ENCODE measurements at regions not wholly inside any gene's neighbourhood (a gene's known extent, or its start where the extent isn't known, plus 50 kb on each side); places are given as distances from the start of the nearest gene placed in this dataset.

DNA sequence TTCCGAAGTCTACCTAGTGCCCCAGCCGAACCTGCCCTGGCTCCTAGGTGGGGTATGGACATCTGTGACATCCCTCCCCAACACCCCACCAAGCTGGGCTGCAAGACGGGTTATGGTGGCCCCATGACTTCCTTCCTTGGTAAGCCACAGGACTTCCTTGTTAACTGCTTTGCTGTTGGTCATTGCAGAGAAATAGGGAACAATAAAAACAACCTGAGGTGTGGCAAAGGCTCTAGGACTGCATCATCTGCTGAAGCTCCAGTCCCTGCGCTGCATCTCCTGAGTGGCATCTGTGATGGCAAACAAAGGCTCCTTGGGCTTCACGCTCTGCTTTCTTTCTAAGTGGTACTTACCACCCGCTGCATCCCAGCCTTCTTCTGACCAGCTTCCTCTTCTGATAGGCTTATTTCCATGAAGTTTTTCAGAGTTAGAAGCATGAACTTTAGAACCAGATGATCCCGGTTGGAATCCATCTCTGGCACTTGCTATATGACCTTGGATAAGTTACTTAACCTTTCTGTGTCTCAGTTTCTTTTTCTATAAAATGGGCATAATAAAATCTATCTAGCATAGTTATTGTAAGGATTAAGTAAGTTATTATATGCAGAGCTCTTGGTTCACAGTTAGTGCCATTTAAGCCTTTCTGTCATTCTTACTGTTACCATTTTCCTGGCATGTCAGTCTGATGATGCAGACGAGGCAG is 216.8 kb downstream of the RPS24 start:
- DNase-seq, result peak; percentile 36 to 51

DNA sequence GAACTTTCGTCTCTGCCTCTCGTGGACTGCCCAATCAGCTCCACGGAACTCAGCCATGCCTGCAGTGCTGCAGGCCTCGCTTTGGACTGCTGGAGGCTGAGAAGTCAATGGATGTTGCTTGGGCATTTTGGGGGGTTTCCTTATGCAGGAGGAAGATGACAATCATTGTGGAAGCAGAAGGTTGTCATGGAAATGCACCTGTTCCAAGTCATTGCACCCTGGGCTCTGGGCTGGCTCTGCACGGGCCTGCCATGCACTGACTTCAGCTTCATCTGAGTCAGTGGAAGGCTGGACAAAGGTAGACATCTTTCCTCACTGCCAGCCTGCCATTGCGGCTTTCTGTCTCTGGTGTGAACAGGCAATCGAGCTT is 217.3 kb downstream of the RPS24 start:
- no peak for DNase-seq

DNA sequence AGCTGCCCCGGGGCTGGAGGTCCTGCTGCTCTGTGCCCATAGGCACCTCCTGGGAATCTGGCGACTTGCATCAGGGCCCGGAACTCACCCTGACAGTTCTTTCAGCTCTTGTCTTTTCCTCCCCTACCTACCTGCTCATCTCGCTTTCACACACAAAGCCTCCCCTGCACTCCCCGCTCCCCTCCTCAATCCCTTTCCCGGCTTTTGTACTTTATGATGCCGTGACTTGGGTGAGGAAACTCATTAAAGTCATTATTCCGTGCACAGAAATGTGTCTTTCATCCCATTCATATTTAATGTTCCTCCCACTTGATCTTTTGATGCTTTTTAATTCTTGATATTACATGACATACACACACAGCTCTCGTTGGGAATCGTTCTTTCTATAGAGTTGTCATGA is 218.6 kb downstream of the RPS24 start:
- DNase-seq, result no peak

DNA sequence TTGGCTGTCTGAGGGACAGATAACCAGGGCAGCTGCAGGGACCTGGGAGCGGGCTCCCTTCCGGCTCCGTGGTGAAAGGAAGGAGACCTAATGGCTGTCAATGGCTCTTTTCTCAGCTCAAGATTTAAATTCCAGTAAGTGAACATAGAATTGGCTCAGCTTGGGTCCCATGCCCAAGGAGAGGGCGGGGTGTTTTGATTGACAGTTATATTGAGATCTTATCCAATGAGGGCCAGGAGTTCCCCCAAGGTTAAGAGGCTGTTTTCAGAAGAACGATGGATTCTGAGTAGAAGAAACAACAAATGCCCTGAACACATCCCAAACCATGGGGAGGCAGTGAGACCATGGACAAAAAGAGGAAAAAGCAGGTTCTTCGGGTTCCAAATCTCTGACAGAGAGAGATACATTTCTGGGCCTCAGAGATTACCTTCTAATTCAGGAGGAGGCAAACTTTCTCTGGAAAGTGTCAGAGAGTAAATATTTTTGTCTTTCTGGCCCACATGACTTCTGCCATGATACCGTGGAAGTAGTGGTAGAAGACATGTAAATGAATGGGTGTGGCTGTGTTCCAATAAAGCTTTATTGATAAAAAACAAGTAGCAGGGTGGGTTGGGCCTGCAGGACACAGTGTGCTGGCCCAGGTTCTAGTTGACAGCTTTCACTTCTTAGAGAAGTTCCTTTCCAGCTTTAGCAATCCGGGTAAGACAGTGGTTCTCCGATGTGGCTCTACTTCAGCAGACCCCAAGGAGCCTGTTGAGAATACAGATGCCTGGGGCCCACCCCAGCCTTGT is 219.6 kb downstream of the RPS24 start:
- DNase-seq, result no peak

DNA sequence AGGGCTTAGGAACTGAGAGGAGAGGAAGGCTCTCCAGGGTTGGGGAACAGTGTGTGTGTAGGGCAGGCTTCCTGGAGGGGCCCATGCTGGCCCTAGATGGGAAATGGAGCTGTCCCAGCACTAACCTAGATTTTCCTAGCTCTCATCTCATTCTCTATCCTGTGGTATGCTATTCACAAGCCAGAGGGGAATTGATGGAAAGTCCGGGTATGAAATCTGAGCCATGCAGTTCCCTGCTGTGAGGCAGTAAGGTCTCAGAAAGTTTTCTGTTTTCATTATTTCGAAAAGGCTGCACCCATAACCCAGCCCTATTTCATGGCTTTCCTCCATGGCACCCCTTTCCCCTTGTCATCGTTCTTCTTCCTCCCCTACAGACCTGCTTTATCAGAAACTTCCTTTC is 220.3 kb downstream of the RPS24 start:
- no peak for DNase-seq

DNA sequence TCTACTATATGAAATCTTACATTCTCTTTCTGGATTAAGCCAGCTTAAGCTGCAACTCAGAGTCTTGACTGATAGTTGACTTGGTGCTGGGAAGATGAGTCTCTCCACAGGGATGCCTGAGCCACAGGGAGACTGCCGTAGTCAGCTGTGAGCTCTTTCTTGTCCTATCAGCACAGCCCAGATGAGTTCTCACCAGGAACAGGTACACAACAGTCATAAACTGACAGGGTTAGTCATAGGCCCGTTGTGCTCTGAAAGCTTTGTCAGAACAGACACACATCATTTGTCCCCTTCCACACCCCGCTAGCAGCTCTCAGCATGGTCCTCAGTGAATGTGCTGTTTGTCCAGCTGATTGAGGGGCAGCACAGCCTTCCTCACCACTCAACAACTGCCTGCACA is 221.6 kb downstream of the RPS24 start:
- DNase-seq, result no peak

DNA sequence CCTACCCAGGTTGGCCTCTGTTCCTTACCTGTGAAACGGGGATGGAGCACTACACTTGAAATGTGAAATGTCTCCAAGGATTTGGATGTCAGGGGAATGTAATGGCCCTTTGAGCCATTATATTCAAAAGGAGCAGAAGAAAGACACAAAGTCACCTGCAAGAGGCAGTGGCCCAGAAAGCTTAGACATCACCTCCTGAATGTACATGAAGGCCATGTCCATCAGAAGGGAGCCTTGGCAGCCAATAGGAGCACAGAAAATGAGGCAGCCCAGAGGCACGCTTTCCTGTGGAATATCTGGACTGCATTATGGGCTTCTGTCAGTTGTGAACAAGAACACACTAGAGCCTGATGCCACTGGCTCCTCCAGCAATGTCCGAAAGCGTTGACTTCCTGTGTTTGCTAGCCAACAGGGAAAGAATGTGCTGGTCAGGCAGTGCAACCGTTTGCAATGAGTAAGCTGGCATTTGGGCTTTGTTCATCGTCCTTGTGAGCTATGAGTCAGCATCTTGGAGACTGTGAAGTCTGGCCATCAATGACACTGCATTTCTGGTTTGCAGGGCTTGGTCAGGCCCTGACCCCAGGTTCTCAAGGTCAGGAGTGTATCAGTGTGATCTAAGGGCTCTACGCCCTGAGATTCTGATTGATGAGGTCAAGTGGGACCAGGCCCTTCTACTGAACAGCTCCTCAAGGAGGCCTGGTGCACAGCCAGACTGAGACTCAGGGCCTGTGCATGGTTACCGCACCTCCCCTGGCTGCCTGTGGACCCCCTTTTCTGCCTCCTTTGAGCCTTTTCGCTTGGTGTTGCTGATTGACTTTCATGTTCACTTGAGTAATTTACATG is 222.4 kb downstream of the RPS24 start:
- DNase-seq, result no peak

DNA sequence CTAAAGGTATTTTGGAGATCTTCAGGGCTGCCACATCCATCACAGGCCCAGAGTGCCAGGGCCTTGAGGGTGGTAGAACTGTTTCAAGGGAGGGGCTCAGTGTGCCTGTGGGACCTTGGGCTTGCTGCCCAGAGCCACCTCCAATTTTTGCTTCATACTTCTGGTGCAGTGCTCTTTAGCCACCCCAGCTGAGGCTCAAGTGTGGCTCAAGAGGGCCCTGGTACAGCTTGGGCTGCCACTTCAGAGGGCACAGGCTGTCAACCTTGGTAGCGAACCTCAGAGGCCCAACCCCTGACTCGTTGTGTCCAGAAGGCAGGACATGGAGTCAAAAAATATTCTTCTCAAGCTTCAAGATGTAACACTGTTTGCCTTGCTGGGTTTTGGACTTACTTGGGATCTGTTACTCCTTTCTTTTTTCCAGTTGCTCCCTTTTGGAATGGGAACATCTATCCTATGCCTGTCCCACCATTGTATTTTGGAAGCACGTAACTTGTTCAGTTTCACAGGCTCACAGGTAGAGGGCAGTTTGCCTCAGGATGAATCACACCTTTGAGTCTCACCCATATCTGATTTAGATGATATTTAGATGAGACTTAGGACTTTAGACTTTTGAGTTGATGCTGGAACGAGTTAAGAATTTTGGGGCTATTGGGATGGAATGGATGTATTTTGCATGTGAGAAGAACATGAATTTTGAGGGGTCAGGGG is 224.8 kb downstream of the RPS24 start:
- no peak for DNase-seq

DNA sequence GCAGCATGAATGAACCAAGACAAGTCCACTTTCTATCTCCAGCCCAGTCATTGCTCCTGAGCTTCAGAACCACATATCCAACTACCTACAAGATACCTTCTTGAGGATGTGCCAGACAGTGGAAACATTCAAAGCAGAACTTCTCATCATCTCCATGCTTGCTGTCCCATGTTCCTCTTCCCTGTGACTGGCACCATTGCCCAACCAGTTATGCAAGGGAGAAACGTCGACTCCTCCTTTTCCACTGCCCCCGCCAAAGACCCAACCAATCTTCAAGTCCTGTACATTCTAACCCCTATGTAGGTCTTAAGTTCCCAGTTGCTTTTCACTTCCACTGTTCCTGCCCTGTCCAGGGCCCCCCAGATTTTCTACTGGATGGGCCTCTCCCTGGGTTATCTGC is 225.7 kb downstream of the RPS24 start:
- no peak for DNase-seq

DNA sequence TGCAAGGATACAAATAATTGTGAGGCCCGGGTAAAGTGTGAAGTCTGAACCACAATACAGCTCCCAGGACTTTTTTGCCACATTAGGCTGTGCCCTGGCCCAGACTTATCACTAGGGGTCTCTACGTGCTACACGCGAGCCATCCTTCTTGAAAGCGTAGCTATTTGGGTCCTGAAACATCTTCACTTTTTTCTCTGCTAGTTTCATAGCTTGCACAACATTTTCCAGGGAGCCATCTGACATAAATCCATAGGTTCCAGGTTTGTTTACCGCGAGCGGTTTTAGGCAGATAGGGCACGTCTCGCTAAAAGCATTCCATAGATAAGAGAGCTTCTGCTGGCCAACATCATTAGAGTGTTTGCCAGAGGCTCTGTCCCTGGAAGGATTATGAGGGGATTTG is 226.5 kb downstream of the RPS24 start:
- no peak for DNase-seq

DNA sequence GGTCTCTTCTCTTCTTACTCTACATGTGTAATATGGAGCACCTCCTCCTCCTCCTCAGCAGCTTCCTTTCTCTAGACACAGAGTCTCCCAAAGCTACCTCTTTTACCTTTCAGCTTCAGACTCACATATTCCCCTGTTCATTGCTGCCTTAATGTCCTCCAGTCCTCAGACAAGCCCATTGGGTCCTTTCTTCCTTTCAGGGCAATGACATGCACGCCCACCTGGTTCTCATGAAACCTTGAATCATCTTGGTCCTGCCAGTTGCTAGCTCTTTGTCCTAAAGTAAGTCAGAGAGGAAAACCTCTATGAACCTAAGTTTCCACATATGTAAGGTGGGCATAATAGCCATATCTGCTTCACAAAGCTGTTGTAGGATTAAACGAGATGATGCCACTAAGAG is 227.0 kb downstream of the RPS24 start:
- no peak for DNase-seq

DNA sequence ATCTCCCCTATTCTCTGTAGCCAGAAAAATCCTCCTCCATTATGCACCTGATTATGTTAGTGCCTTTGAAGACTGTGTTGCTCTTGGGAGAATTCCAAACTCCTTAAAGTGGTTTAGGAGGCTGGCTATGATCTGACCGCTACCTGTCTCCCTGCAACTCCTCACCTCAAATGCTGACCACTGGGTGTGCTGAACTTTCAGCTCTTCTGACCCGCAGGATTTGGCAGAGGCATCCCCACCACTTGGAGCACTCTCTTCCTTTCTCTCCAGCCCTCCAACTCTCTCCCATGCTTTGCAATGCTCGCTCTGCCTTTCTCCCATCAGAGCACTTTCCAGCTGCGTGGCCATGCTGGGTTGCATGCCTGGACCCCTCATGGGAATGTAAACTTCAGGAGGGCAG is 227.6 kb downstream of the RPS24 start:
- no peak for DNase-seq

DNA sequence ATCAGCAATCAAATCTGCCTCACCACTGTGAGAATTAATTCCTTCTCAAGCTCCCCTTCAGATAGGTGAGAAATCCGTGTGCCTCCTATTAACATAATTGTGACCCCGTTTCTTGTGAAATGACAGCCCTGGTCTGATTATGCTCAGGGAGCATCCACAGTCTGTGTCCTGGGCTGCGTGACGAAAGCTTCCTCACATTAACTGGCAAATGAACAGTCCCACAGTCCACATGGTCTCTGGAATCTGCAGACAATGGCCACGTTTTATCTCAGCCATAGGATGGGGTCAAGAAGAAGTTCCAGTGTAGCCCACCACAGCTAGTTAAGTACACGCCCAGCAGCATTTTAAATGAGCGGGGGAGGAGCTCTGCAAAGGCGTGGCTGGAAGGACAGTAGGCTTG is 229.2 kb downstream of the RPS24 start:
- no peak for DNase-seq

DNA sequence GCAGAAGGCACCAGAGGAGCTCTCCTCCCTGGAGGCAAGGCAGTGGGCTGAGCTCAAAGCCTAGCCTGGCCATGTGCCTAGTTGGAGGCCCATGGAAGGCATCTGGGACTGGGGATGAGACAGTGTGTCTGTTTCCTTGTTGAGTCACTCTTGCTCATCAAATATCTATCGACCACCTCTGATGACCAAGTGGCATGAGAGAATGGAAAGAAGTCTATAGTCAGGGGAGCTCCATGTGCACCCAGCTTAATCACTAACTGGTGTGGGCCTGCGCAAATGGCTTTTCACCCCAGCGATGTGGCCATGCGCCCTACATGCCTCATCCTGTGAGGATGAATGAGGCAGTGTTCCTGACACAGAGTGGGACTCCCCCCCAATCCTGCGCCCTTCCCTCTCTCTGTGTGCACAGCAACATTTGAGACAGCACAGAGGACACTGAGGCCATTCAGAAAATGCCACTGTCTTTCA is 229.9 kb downstream of the RPS24 start:
- no peak for DNase-seq

DNA sequence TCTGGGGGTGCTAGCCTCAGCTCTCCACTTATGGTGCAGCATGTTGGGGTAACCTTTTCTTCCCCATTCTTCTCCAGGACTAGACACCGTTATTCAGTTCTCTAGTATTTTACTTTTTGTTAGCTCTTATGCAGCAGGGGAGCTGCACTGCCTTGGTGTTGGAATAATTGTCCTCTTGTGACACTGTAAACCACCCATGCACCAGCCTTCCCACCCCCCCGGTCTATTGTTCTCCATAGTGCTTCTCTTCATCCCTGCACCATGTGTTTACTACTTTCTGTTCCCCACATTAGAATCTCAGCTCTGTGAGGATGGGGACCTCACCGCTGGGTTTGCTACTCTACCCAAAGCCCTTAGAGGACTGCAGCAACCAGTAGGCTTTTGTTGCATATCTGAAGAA is 230.7 kb downstream of the RPS24 start:
- no peak for DNase-seq

DNA sequence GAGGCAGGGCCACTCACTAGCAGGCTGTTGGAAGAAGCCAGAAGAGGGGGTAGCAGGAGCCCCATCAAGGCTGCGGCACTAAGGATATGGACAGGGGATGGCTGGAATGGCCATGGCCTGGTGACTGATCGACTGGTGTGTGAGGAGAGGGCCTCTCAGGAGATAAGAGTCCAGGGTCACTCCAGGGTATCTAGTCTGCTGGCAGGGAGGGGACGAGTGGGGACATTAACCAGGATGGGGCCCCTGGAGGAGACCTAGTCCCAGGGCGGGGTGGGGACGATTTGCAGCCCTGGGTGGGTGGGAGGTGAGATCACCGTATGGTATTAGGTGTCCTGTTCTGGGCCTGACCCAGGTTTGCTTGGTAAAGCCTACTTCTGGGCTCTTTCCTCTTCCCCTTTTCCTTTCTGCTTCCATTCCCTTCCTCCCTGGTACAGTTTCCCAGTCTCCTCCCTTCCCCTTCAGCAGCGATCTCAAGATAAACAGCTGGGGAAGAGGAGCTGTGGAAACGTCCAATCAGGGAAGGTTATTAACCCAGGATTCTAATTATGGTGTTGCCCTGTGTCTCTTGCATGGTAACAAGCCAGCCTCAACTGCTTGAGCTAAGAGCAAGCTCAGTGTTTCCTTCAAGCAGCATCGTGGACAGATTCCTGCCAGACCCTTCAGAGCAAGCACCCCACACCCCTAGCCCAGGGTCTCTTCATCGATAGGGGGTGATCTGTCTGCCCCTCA is 233.2 kb downstream of the RPS24 start:
- DNase-seq, result no peak

DNA sequence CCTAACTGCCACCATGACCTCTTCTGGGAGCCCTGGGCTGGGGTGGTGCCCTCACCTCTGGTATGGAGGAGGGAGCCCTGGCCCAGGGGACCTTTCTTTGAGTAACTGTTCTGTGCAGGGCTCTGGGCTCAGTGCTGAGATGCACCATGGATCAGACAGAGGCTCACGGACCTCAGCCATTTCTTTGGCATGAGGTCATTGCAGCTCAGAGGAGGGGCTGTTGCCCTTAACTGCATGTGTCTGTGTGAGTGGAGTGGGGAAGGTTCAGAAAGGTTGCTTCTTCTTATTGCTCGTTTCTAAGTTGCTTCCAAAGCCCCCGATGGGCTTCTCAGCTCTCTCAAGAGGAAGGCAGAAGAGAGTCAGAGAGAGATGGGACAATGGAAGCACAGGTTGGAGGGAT is 233.9 kb downstream of the RPS24 start:
- no peak for DNase-seq

DNA sequence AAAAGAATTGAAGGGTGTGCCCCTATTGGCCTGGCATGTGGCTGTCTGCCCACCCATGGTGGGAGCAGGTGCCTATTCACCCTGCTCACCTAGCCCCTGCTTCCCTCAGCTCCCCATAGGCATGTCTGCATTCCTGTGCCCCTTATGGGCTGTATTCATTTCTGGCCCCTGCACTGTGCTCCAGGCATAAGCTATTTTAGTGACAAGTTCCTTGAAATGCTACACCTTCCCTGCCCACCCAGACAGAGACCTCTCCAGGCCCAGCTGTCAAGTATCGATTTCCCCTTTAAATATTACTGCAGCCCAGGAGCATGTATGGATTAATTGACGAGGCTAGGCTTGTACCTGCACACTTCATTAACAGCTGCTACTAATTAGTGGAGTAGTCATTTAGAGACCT is 235.4 kb downstream of the RPS24 start:
- DNase-seq, result no peak

DNA sequence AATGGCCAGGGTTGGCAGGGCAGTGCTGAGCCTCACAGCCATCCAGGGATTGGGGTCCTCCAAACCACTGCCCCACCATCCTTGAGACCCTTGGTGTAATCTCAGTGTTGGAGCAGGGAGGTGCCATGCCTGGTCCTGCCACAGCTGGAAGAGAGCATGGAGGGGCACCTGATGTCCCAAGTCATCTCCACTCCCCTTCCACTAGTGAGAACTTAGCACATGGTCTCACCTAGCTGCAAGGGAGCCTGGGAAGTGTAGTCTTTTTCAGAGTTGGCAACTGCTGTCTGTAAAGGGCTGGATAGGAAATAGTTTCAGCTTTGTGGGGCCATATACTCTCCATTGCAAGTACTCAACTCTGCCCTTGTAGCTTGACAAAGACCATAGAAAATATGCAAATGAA is 238.7 kb downstream of the RPS24 start:
- DNase-seq, result no peak

DNA sequence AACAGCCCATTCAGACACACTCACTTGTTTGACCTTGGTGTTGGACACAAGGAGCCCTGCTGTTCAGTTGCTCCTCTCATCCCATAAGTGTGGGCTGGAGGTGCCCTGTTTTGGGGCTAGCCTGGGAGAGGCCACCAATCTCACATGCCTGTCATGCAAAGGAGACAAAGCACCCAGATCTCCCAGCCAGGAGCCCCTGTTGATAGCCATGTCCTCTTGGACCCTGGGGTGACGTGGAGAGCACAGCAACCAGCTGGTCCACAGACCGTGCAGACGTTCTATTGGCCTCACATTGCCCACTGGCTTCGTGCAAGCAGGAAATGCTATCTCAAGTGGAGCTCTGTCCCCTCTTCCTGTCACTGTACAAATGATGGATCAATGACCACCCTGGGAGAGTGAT is 240.8 kb downstream of the RPS24 start:
- no peak for DNase-seq

DNA sequence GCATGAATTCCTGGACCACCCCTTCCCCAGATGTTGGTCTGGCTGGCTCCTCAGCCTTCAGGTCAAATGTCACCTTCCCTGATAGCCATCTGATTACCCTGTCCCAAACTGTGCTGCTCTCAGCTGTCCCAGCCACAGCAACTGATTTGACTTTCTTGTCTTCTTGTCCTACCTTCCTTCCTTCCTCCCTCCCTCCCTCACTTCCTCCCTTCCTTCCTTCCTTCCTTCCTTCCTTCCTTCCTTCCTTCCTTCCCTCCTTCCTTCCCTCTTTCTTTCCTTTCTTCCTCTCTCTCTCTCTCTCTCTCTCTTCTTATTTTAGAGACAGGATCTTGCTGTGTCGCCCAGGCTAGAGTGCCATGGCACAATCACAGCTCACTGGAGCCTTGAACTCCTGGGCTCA is 242.5 kb downstream of the RPS24 start:
- no peak for DNase-seq

DNA sequence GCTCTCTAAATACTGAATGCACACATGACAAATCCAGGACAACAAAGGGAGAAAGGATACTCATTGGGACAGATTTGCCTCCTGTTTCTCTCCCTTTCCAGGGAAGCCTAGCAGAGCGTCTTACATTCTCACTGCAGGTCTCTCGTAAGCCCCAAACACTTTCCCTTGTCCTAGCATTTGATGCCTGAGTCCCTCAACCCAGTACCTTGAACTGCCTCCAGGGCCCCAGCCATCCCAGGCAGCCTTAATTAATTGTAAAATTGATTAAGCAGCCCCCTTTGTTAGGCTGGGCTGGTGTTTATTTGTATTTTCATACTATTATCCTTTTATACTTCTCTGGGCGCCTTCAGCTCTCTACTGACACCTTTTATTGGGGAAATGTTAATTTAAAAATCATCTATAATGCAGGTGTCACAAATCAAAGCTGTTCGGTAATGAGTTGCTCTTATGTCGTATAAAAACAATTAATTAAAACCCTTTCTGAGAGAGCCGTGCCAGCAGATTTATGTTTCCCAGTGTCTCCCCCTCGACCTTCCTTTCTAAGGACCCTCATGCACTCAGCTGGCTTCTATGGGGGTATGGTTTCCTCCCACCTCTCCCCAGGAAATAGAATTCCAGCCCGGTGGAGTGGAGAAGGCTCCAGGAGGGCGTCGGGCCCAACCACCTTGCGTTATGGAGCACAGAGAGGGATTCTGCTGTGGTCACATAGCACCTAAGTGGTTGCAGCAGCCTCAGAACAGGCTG is 243.8 kb downstream of the RPS24 start:
- DNase-seq, result no peak

Data from NCI-H187 (cell line).